B cell (primary cell): ENCODE measurements at regions not wholly inside any gene's neighbourhood (a gene's known extent, or its start where the extent isn't known, plus 50 kb on each side); places are given as distances from the start of the nearest gene placed in this dataset.
"Not testable (repeated sequence)": the region's sequence is repeated elsewhere in the genome, so short reads cannot be mapped to it uniquely, and the experiment has no call there.

Source experiments
- ATAC-seq: fragments of 200-7000 bp; cut with Tn5 transposase; one replicate; pipeline ENCODE4 v1.10.0; 2021; ENCODE audit warnings: low read depth, mild to moderate bottlenecking, moderate number of reproducible peaks, moderate library complexity
- CTCF ChIA-PET: fragments of 350-600 bp; sonication (Branson Sonifier 250); formaldehyde crosslinking; loops from one replicate; lab custom pipeline; 2021; ENCODE audit warnings: antibody characterized with exemption, inconsistent platforms; lab: Charles Lee
- POLR2A ChIA-PET: fragments of 350-600 bp; sonication (Branson Sonifier 250); formaldehyde crosslinking; loops from one replicate; lab custom pipeline; 2021; ENCODE audit warnings: antibody characterized with exemption; lab: Charles Lee
- DNase-seq: peaks from one replicate; pipeline ENCODE4 v3.0.0; 2013
- H2AFZ ChIP-seq: 2 replicates; pipeline ENCODE4 v1.6.1; 2012; ENCODE audit warnings: mild to moderate bottlenecking, low read depth, low read length; ENCODE audit not compliant: insufficient read depth, poor library complexity, severe bottlenecking
- H3K27ac ChIP-seq, 2 donors: 1 replicate in 1 of 2; 2 replicates in 1 of 2; pipeline ENCODE4 v1.5.1; 2012 to 2013; ENCODE audit warnings: low read length in 2 of 2, mild to moderate bottlenecking in 2 of 2, moderate library complexity in 1 of 2
- H3K27me3 ChIP-seq, 4 experiments: fragments of 200-600 bp in 1 of 4; sonication (generic) in 1 of 4; replicated peaks in 1 of 4; 1 replicate in 2 of 4; 2 replicates in 2 of 4; pipeline versions ENCODE4 v1.6.1 to v1.7.0; 2013 to 2016; ENCODE audit warnings: low read length in 3 of 4, mild to moderate bottlenecking in 2 of 4, mixed read lengths in 1 of 4, moderate library complexity in 1 of 4; ENCODE audit not compliant: insufficient read depth in 4 of 4, control insufficient read depth in 3 of 4; ENCODE audit errors: control extremely low read depth in 1 of 4
- H3K36me3 ChIP-seq, 2 experiments: replicated peaks in 1 of 2; 1 replicate in 1 of 2; 2 replicates in 1 of 2; pipeline versions ENCODE4 v1.6.1 to v1.7.1; 2013; ENCODE audit warnings: low read length in 1 of 2; ENCODE audit not compliant: insufficient read depth in 2 of 2, control insufficient read depth in 1 of 2; ENCODE audit errors: control extremely low read depth in 1 of 2, extremely low read depth in 1 of 2
- H3K4me1 ChIP-seq, 2 donors: fragments of 200-600 bp in 1 of 2; sonication (generic) in 1 of 2; 1 replicate in 1 of 2; 2 replicates in 1 of 2; pipeline versions ENCODE4 v1.5.1 to v1.6.1; 2013 to 2017; ENCODE audit warnings: low read length in 2 of 2; ENCODE audit not compliant: control insufficient read depth in 2 of 2, insufficient read depth in 2 of 2
- H3K4me2 ChIP-seq: replicated peaks from 2 replicates; pipeline ENCODE3; 2012; ENCODE audit warnings: mild to moderate bottlenecking, low read depth, low read length; ENCODE audit not compliant: poor library complexity, severe bottlenecking
- H3K4me3 ChIP-seq, 5 experiments: fragments of 200-600 bp in 1 of 5; sonication (generic) in 1 of 5; 1 replicate in 3 of 5; 2 replicates in 2 of 5; pipeline versions ENCODE4 v1.5.1 to v1.7.0; 2011 to 2016; ENCODE audit warnings: low read length in 4 of 5, mild to moderate bottlenecking in 4 of 5, low read depth in 2 of 5, control low read depth in 1 of 5, moderate library complexity in 1 of 5; ENCODE audit not compliant: insufficient read depth in 1 of 5; ENCODE audit errors: control extremely low read depth in 1 of 5, extremely low read depth in 1 of 5
- H3K79me2 ChIP-seq: fragments of 200-600 bp; sonication (generic); one replicate; pipeline ENCODE4 v1.6.0; 2016; ENCODE audit warnings: low read length; ENCODE audit not compliant: control insufficient read depth, insufficient read depth
- H3K9ac ChIP-seq: fragments of 200-600 bp; sonication (generic); 2 replicates; pipeline ENCODE4 v1.6.1; 2017; ENCODE audit warnings: mild to moderate bottlenecking, low read length, moderate library complexity
- H3K9me3 ChIP-seq, 3 donors: one replicate each; pipeline versions ENCODE4 v1.6.1 to v1.7.1; 2013; ENCODE audit warnings: low read length in 2 of 3; ENCODE audit not compliant: control insufficient read depth in 2 of 3, insufficient read depth in 1 of 3; ENCODE audit errors: control extremely low read depth in 1 of 3
- H4K20me1 ChIP-seq: 2 replicates; pipeline ENCODE4 v1.6.0; 2012; ENCODE audit warnings: mild to moderate bottlenecking, low read length; ENCODE audit not compliant: insufficient read depth, control insufficient read depth, poor library complexity, severe bottlenecking
- H3K27ac Mint-ChIP-seq: one replicate; pipeline ENCODE4 v1.8.0; 2021; ENCODE audit warnings: mixed read lengths
- H3K27me3 Mint-ChIP-seq: one replicate; pipeline ENCODE4 v1.8.0; 2021; ENCODE audit warnings: mixed read lengths
- H3K4me1 Mint-ChIP-seq: one replicate; pipeline ENCODE4 v1.8.0; 2021; ENCODE audit warnings: mixed read lengths
- H3K4me3 Mint-ChIP-seq: one replicate; pipeline ENCODE4 v1.8.0; 2021; ENCODE audit warnings: mixed read lengths
- H3K9me3 Mint-ChIP-seq: one replicate; pipeline ENCODE4 v1.8.0; 2022; ENCODE audit warnings: mixed read lengths; ENCODE audit not compliant: insufficient read depth
- CTCF ChIP-seq: fragments of 200-600 bp; IDR thresholded peaks from one replicate; pipeline ENCODE4 v1.8.0; 2022; ENCODE audit warnings: antibody characterized with exemption, mild to moderate bottlenecking
- EZH2 ChIP-seq: IDR thresholded peaks from 2 replicates; pipeline ENCODE4 v1.6.1; 2012; ENCODE audit warnings: borderline replicate concordance, low read depth, mild to moderate bottlenecking, moderate library complexity, low read length; ENCODE audit not compliant: insufficient read depth, poor library complexity, severe bottlenecking
- WGBS: methylation state at CpG from one replicate; pipeline ENCODE4 v1.1.5; 2013; ENCODE audit warnings: missing lambda C conversion rate; ENCODE audit not compliant: insufficient coverage; 5-methylcytosine and 5-hydroxymethylcytosine counted together
- intact Hi-C: fragments of 100-400 bp; cut with micrococcal nuclease; formaldehyde crosslinking; loops from one replicate; pipeline ENCODE4 v1.10.0; 2022

DNA sequence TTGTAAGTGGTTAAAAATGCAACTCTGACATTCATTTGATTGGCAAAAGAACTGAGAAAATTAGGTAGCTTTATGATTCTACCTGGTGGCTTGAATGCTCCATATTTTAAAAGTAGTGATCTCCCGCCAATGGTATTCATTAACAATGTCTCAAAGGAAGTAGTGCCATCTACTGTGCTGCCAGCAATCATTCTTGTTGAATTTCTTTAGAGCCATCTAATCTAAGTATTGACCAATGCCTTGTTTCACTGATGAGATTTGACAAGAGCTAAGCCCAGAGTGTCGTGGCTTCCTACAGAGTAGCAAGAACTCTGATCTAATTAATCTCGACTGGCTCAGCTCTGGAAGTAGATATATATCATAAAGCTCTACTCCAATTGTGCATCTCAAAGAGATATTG is 696.7 kb downstream of the C6orf118 start:
- CTCF ChIA-PET, result no interaction called here
- POLR2A ChIA-PET, result no interaction called here
- Histone ChIP-seq H3K9ac (no peak overlapping the region), H3K79me2 (no peaks in the 10 kb centered on the region), H4K20me1 (no peaks in the 10 kb centered on the region), H3K4me3 (no peak overlapping the region), H3K4me2 (no peak overlapping the region), H3K36me3 (no peaks in the 10 kb centered on the region), H3K9me3 (no peaks in the 10 kb centered on the region), H3K27me3 (no peaks in the 10 kb centered on the region), H3K4me1 (no peaks in the 10 kb centered on the region), H2AFZ (no peak overlapping the region), H3K27ac (no peak overlapping the region)
- TF ChIP-seq CTCF, result no peak
- no peak for TF ChIP-seq EZH2
- Mint-ChIP-seq H3K9me3 (no peaks in the 10 kb centered on the region), H3K4me3 (no peak overlapping the region), H3K27ac (no peak overlapping the region), H3K4me1 (no peaks in the 10 kb centered on the region), H3K27me3 (no peaks in the 10 kb centered on the region)
- DNase-seq (no peak), ATAC-seq (no peak)
- no CpG with 5 or more reads among the region's 3 CpGs for WGBS
- intact Hi-C loops, result no loop called here

DNA sequence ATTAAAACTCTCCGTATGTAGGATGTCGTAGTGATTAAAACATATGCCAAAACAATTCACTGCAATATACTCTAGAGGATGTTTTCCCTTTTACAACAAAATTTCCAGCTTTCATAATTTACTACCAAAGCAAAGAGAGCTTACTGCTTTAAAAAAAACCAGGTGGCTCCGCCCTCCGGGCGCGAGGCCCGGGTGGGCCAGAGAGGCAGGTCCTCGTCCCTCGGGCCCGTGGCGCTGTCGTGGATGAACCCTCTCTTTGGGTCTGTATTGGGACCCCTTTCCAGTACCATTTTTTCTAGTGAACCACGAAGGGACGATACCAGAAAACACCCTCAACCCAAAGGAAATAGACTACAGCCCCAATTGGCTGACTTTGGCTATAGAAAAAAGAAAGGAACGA is 698.5 kb downstream of the C6orf118 start:
- H3K4me2 ChIP-seq, H3K9me3 Mint-ChIP-seq, H3K4me3 ChIP-seq, H3K36me3 ChIP-seq, H3K79me2 ChIP-seq, H3K27ac Mint-ChIP-seq, H3K4me1 ChIP-seq, H3K9ac ChIP-seq, H3K27ac ChIP-seq, H3K9me3 ChIP-seq, H3K27me3 Mint-ChIP-seq, H3K27me3 ChIP-seq, DNase-seq, H4K20me1 ChIP-seq, CTCF ChIA-PET, H2AFZ ChIP-seq, POLR2A ChIA-PET, H3K4me3 Mint-ChIP-seq, intact Hi-C loops, H3K4me1 Mint-ChIP-seq: not testable (repeated sequence)
- ATAC-seq, result peak; percentile 61
- 94% methylated on average over 10 of the region's 15 CpGs for WGBS

- H3K27ac Mint-ChIP-seq, H3K4me3 ChIP-seq, intact Hi-C loops, H3K9me3 Mint-ChIP-seq, H3K79me2 ChIP-seq, H3K4me3 Mint-ChIP-seq, ATAC-seq, H3K4me2 ChIP-seq, POLR2A ChIA-PET, H3K27me3 Mint-ChIP-seq, CTCF ChIA-PET, H3K27ac ChIP-seq, H3K36me3 ChIP-seq, H2AFZ ChIP-seq, DNase-seq, H3K9me3 ChIP-seq, H3K9ac ChIP-seq, H3K27me3 ChIP-seq, H3K4me1 Mint-ChIP-seq, H3K4me1 ChIP-seq, H4K20me1 ChIP-seq: not testable (repeated sequence)
- WGBS, result 97% methylated on average over 14 of the region's 15 CpGs
Measured at GRCh38 chr6:164602415-164602814, 707.0 kb downstream of the C6orf118 start.
